Skeletal muscle satellite cell (primary cell): ENCODE measurements at regions not wholly inside any gene's neighbourhood (a gene's known extent, or its start where the extent isn't known, plus 50 kb on each side); places are given as distances from the start of the nearest gene placed in this dataset.

Experiments
- H3K27me3 ChIP-seq: 2 replicates; pipeline ENCODE4 v1.7.0; 2013; ENCODE audit warnings: low read length; ENCODE audit not compliant: control insufficient read depth, insufficient read depth
- H3K36me3 ChIP-seq: 2 replicates; pipeline ENCODE4 v1.7.0; 2013; ENCODE audit warnings: mild to moderate bottlenecking, control low read depth, low read length; ENCODE audit not compliant: insufficient read depth
- H3K4me1 ChIP-seq: 2 replicates; pipeline ENCODE4 v1.7.0; 2013; ENCODE audit warnings: low read length; ENCODE audit not compliant: control insufficient read depth, insufficient read depth
- H3K4me2 ChIP-seq: 2 replicates; pipeline ENCODE4 v1.7.0; 2013; ENCODE audit warnings: mild to moderate bottlenecking, low read length
- H3K4me3 ChIP-seq: 2 replicates; pipeline ENCODE4 v1.7.0; 2013; ENCODE audit warnings: low read length
- H3K9ac ChIP-seq: 2 replicates; pipeline ENCODE4 v1.7.0; 2013; ENCODE audit warnings: mild to moderate bottlenecking, low read depth, low read length, moderate library complexity
- H3K9me3 ChIP-seq: replicated peaks from 2 replicates; pipeline ENCODE4 v1.7.0; 2013; ENCODE audit warnings: mild to moderate bottlenecking, control low read depth, low read length

GRCh38 chr4:24067367-24068193, 177.7 kb upstream of the PPARGC1A start:
- Histone ChIP-seq H3K27me3 (no peaks in the 10 kb centered on the region), H3K9me3 (no peaks in the 10 kb centered on the region), H3K4me2 (peak overlapping the region; percentile 54), H3K4me3 (no peak overlapping the region), H3K9ac (peak overlapping the region; percentile 15), H3K36me3 (no peaks in the 10 kb centered on the region), H3K4me1 (peaks cover 26% of the 10 kb centered on the region)

GRCh38 chr4:24065974-24066373, 176.1 kb upstream of the PPARGC1A start:
- Histone ChIP-seq H3K4me2 (no peak overlapping the region), H3K36me3 (no peaks in the 10 kb centered on the region), H3K4me3 (no peak overlapping the region), H3K27me3 (no peaks in the 10 kb centered on the region), H3K4me1 (peaks cover 26% of the 10 kb centered on the region), H3K9me3 (no peaks in the 10 kb centered on the region), H3K9ac (no peak overlapping the region)

GRCh38 chr4:24063731-24064130, 173.9 kb upstream of the PPARGC1A start:
- Histone ChIP-seq H3K9me3 (no peaks in the 10 kb centered on the region), H3K36me3 (no peaks in the 10 kb centered on the region), H3K4me2 (no peak overlapping the region), H3K27me3 (no peaks in the 10 kb centered on the region), H3K9ac (no peak overlapping the region), H3K4me1 (peaks cover 12% of the 10 kb centered on the region), H3K4me3 (no peak overlapping the region)

- Histone ChIP-seq H3K4me2 (no peak overlapping the region), H3K36me3 (no peaks in the 10 kb centered on the region), H3K9ac (no peak overlapping the region), H3K27me3 (no peaks in the 10 kb centered on the region), H3K4me1 (no peaks in the 10 kb centered on the region), H3K9me3 (no peaks in the 10 kb centered on the region), H3K4me3 (no peak overlapping the region)
These were observed 171.1 kb upstream of the PPARGC1A start for GRCh38 chr4:24060932-24061331.

- H3K27me3 ChIP-seq: no peaks in the 10 kb centered on the region
- no peaks in the 10 kb centered on the region for H3K4me1 ChIP-seq
- no peak overlapping the region for H3K4me3 ChIP-seq
- H3K9me3 ChIP-seq: no peaks in the 10 kb centered on the region
- no peak overlapping the region for H3K9ac ChIP-seq
- H3K4me2 ChIP-seq: no peak overlapping the region
- H3K36me3 ChIP-seq: no peaks in the 10 kb centered on the region
These were observed 170.0 kb upstream of the PPARGC1A start for GRCh38 chr4:24059839-24060238.

GRCh38 chr4:24057915-24058559, 168.2 kb upstream of the PPARGC1A start:
- Histone ChIP-seq H3K9ac (no peak overlapping the region), H3K9me3 (no peaks in the 10 kb centered on the region), H3K4me3 (no peak overlapping the region), H3K36me3 (no peaks in the 10 kb centered on the region), H3K4me1 (no peaks in the 10 kb centered on the region), H3K27me3 (no peaks in the 10 kb centered on the region), H3K4me2 (no peak overlapping the region)

- Histone ChIP-seq H3K4me3 (no peak overlapping the region), H3K27me3 (no peaks in the 10 kb centered on the region), H3K4me1 (no peaks in the 10 kb centered on the region), H3K9ac (no peak overlapping the region), H3K4me2 (no peak overlapping the region), H3K36me3 (no peaks in the 10 kb centered on the region), H3K9me3 (no peaks in the 10 kb centered on the region)
These were observed 166.4 kb upstream of the PPARGC1A start for GRCh38 chr4:24056289-24056688.

GRCh38 chr4:24055623-24056022, 165.8 kb upstream of the PPARGC1A start:
- Histone ChIP-seq H3K4me2 (no peak overlapping the region), H3K9ac (no peak overlapping the region), H3K9me3 (no peaks in the 10 kb centered on the region), H3K4me3 (no peak overlapping the region), H3K36me3 (no peaks in the 10 kb centered on the region), H3K27me3 (no peaks in the 10 kb centered on the region), H3K4me1 (peaks cover 2% of the 10 kb centered on the region)

- Histone ChIP-seq H3K9ac (no peak overlapping the region), H3K4me1 (peaks cover 9% of the 10 kb centered on the region), H3K4me2 (no peak overlapping the region), H3K27me3 (no peaks in the 10 kb centered on the region), H3K36me3 (no peaks in the 10 kb centered on the region), H3K4me3 (no peak overlapping the region), H3K9me3 (no peaks in the 10 kb centered on the region)
These were observed 165.1 kb upstream of the PPARGC1A start for GRCh38 chr4:24054910-24055309.

- no peaks in the 10 kb centered on the region for H3K36me3 ChIP-seq
- peaks cover 14% of the 10 kb centered on the region for H3K4me1 ChIP-seq
- no peaks in the 10 kb centered on the region for H3K9me3 ChIP-seq
- no peaks in the 10 kb centered on the region for H3K27me3 ChIP-seq
- H3K4me2 ChIP-seq: no peak overlapping the region
- H3K9ac ChIP-seq: no peak overlapping the region
- H3K4me3 ChIP-seq: no peak overlapping the region
These were observed 164.1 kb upstream of the PPARGC1A start for GRCh38 chr4:24053934-24054333.

GRCh38 chr4:24044610-24045589, 155.1 kb upstream of the PPARGC1A start:
- Histone ChIP-seq H3K4me2 (no peak overlapping the region), H3K9me3 (no peaks in the 10 kb centered on the region), H3K9ac (no peak overlapping the region), H3K27me3 (no peaks in the 10 kb centered on the region), H3K4me1 (peaks cover 21% of the 10 kb centered on the region), H3K4me3 (no peak overlapping the region), H3K36me3 (no peaks in the 10 kb centered on the region)
